K562 (cell line): ENCODE measurements at regions not wholly inside any gene's neighbourhood (a gene's known extent, or its start where the extent isn't known, plus 50 kb on each side); places are given as distances from the start of the nearest gene placed in this dataset.

Experiments
- E2F6 ChIP-seq, 2 experiments: IDR thresholded peaks; 2 replicates each; pipeline ENCODE4 v1.6.1; 2011; ENCODE audit warnings: borderline replicate concordance in 1 of 2, control low read depth in 1 of 2, low read depth in 1 of 2, low read length in 1 of 2, mild to moderate bottlenecking in 1 of 2, mixed read lengths in 1 of 2, moderate library complexity in 1 of 2; ENCODE audit not compliant: insufficient read depth in 1 of 2, insufficient read length in 1 of 2, poor library complexity in 1 of 2, severe bottlenecking in 1 of 2; ENCODE audit errors: extremely low read depth in 1 of 2
- EZH2 ChIP-seq: IDR thresholded peaks from 2 replicates; pipeline ENCODE4 v1.6.1; 2012; ENCODE audit warnings: low read depth, mild to moderate bottlenecking, inconsistent platforms, low read length, borderline replicate concordance
- POLR2A ChIP-seq: fragments of 450-650 bp; conservative IDR thresholded peaks from 2 replicates; pipeline ENCODE4 v1.6.1; 2016
- SREBF1 ChIP-seq: fragments of 150-350 bp; IDR thresholded peaks from 2 replicates; pipeline ENCODE4 v1.6.1; 2014; ENCODE audit warnings: antibody characterized with exemption, low read depth, low read length, borderline replicate concordance
- STAT6 ChIP-seq: sonication (generic); formaldehyde crosslinking; IDR thresholded peaks from 2 replicates; pipeline ENCODE4 v1.8.1; 2023; ENCODE audit warnings: mild to moderate bottlenecking, missing genetic modification reagents
- ZNF561 ChIP-seq: fragments of 450-650 bp; formaldehyde crosslinking; conservative IDR thresholded peaks from 2 replicates; pipeline ENCODE4 v1.4.0; 2020; ENCODE audit warnings: mild to moderate bottlenecking, moderate library complexity
- ZNF609 ChIP-seq: sonication (generic); formaldehyde crosslinking; IDR thresholded peaks from 2 replicates; pipeline ENCODE4 v1.8.1; 2023; ENCODE audit warnings: missing genetic modification reagents, mild to moderate bottlenecking, borderline replicate concordance
- TF ChIP-seq, protein P1 (sequence below): fragments of 450-650 bp; IDR thresholded peaks from 2 replicates; pipeline ENCODE4 v1.6.1; 2018; ENCODE audit not compliant: partially characterized antibody

DNA sequence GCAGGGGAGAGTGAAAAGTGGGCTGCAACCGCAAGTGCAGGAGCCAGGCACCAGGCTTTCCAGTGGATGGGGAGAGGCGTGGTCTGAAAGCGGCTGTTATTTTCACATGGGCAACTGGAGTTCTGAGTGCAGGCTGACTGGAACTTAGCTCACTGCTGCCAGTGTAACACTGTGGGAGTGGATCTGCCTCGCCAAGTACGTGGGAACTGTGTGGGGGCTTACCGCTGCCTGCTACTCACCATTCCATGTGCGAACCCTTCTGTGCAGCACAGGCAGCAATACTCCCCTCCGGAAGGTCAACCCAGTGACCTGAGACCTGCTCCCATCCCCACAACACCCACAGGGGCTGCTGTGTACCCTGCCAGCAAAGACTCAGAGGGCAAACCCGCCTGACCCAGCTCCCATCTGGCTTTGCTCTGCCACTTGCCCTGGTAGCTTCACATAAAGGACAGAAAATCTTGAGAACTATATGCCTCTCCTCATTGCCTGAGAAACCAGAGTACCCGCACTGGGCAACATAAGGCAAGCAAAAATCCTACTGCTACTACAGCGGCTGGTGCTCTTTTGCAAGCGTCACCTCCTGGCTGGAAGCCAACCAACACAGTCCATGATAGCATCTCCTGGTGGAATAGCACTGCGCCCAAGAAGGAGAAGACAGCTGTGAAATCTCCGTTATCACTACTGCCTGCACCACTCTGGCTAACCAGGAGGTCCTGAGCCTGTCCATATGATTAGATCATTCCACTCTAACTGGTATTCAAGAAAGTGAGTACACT lies 54.4 kb upstream of the SIRPG start:
- no peak for TF ChIP-seq ZNF609 (CRISPR knock-in tag)
- no peak for TF ChIP-seq POLR2A
- no peak for TF ChIP-seq STAT6 (CRISPR knock-in tag)
- no peak for TF ChIP-seq ZNF561 (CRISPR knock-in tag)
- TF ChIP-seq, protein P1, sequence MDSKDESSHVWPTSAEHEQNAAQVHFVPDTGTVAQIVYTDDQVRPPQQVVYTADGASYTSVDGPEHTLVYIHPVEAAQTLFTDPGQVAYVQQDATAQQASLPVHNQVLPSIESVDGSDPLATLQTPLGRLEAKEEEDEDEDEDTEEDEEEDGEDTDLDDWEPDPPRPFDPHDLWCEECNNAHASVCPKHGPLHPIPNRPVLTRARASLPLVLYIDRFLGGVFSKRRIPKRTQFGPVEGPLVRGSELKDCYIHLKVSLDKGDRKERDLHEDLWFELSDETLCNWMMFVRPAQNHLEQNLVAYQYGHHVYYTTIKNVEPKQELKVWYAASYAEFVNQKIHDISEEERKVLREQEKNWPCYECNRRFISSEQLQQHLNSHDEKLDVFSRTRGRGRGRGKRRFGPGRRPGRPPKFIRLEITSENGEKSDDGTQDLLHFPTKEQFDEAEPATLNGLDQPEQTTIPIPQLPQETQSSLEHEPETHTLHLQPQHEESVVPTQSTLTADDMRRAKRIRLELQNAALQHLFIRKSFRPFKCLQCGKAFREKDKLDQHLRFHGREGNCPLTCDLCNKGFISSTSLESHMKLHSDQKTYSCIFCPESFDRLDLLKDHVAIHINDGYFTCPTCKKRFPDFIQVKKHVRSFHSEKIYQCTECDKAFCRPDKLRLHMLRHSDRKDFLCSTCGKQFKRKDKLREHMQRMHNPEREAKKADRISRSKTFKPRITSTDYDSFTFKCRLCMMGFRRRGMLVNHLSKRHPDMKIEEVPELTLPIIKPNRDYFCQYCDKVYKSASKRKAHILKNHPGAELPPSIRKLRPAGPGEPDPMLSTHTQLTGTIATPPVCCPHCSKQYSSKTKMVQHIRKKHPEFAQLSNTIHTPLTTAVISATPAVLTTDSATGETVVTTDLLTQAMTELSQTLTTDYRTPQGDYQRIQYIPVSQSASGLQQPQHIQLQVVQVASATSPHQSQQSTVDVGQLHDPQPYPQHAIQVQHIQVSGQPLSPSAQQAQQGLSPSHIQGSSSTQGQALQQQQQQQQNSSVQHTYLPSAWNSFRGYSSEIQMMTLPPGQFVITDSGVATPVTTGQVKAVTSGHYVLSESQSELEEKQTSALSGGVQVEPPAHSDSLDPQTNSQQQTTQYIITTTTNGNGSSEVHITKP: no peak
- no peak for TF ChIP-seq EZH2
- no peak for TF ChIP-seq E2F6 (IDR thresholded peaks at IDR 0.05; ENCODE audit: borderline replicate concordance in 1 of 2, extremely low read depth in 1 of 2, insufficient read depth in 1 of 2, insufficient read length in 1 of 2, low read depth in 1 of 2, low read length in 1 of 2, poor library complexity in 1 of 2, severe bottlenecking in 1 of 2)
- no peak for TF ChIP-seq SREBF1
